ENCODE measurements at regions not wholly inside any gene's neighbourhood (a gene's known extent, or its start where the extent isn't known, plus 50 kb on each side); places are given as distances from the start of the nearest gene placed in this dataset.

DNA sequence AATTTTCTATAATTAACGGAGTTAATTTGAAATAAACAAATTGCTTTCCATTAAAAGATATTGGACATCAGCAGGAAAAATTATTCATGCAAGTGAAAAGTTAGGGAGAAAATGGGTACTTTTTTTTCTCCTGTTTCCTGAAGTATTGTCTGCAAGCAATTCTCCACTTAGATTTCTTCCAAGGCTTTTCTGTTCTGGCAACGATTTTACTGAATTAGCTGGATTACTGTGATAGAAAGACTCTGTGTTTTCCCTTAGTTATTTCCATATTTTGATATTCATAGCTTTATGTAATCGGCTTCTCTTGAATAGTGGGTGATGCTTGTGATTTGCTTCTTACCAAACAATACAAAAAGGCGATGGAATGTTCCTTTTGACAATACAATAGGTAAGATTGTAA is 1333.9 kb downstream of the AMY1C start:
- FAIRE-seq (no peak), DNase-seq (ENCODE audit: low read depth, low spot score) (no peak), ATAC-seq (no peak)
- Histone ChIP-seq H3K9me3 (replicated peaks; ENCODE audit: control insufficient read depth, insufficient read depth, low read length) (no peaks in the 10 kb centered on the region), H3K27me3 (replicated peaks in 1 of 2; ENCODE audit: control insufficient read depth in 2 of 2, insufficient read depth in 2 of 2, low read length in 1 of 2) (no peaks in the 10 kb centered on the region), H3K4me1 (ENCODE audit: control insufficient read depth, insufficient read depth, low read length) (no peaks in the 10 kb centered on the region), H3K27ac (ENCODE audit: control insufficient read depth, insufficient read depth) (no peak overlapping the region), H3K4me3 (no peak overlapping the region), H4K20me1 (ENCODE audit: control insufficient read depth, insufficient read depth) (no peaks in the 10 kb centered on the region), H2AFZ (ENCODE audit: control insufficient read depth, low read depth, low read length) (no peak overlapping the region), H3K36me3 (ENCODE audit: control insufficient read depth in 2 of 2, insufficient read depth in 2 of 2, low read length in 1 of 2) (no peaks in the 10 kb centered on the region), H3K9ac (ENCODE audit: control insufficient read depth, insufficient read depth, low read length) (no peak overlapping the region), H3K79me2 (ENCODE audit: control insufficient read depth, insufficient read depth, low read length) (no peaks in the 10 kb centered on the region), H3K4me2 (ENCODE audit: control insufficient read depth, insufficient read depth) (no peak overlapping the region)
- in situ Hi-C loops (cut with MboI) (no loop called here), intact Hi-C loops (cut with micrococcal nuclease; ENCODE audit: unreplicated experiment) (no loop called here)
- BruUV-seq (replicated peaks) = no TSS peak
- CTCF ChIA-PET = no interaction called here
- RAD21 ChIA-PET (ENCODE audit: unreplicated experiment) = no interaction called here
- 15% methylated on average over 4 of the region's 4 CpGs for WGBS (ENCODE audit: insufficient coverage, insufficient replicate concordance, low lambda C conversion rate, missing lambda C conversion rate)
- POLR2A ChIA-PET = no interaction called here
- SMC1A ChIA-PET (ENCODE audit: uncharacterized antibody, unreplicated experiment) = interaction anchor here (0.9 kb wide), 1 partner anchor 51 kb away, joined by 3 read pairs; no protein-coding TSS in a partner anchor
- TF ChIP-seq, protein P1, sequence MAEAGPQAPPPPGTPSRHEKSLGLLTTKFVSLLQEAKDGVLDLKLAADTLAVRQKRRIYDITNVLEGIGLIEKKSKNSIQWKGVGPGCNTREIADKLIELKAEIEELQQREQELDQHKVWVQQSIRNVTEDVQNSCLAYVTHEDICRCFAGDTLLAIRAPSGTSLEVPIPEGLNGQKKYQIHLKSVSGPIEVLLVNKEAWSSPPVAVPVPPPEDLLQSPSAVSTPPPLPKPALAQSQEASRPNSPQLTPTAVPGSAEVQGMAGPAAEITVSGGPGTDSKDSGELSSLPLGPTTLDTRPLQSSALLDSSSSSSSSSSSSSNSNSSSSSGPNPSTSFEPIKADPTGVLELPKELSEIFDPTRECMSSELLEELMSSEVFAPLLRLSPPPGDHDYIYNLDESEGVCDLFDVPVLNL (IDR thresholded peaks at IDR 0.05; ENCODE audit: low read depth, low read length) = no peak
- TF ChIP-seq SREBF1 (IDR thresholded peaks at IDR 0.05; ENCODE audit: low read length) (no peak), ESRRA (IDR thresholded peaks at IDR 0.05; ENCODE audit: low read length) (no peak), PAX5 (IDR thresholded peaks at IDR 0.05; ENCODE audit: borderline replicate concordance, low read depth, low read length) (no peak), ASH2L (IDR thresholded peaks at IDR 0.05; ENCODE audit: borderline replicate concordance, low read depth) (no peak), PML (IDR thresholded peaks at IDR 0.05; ENCODE audit: low read length) (no peak), NFYA (IDR thresholded peaks at IDR 0.05; ENCODE audit: borderline replicate concordance, low read depth, low read length) (no peak), MEF2A (IDR thresholded peaks at IDR 0.05; ENCODE audit: insufficient read depth, low read depth, low read length) (no peak), NR2C2 (IDR thresholded peaks at IDR 0.05; ENCODE audit: borderline replicate concordance, control insufficient read depth, insufficient read length, low read depth) (no peak), HDGF (IDR thresholded peaks at IDR 0.05) (no peak), MTA3 (IDR thresholded peaks at IDR 0.05; ENCODE audit: borderline replicate concordance, low read length) (no peak)
- TF ChIP-seq, protein P2, sequence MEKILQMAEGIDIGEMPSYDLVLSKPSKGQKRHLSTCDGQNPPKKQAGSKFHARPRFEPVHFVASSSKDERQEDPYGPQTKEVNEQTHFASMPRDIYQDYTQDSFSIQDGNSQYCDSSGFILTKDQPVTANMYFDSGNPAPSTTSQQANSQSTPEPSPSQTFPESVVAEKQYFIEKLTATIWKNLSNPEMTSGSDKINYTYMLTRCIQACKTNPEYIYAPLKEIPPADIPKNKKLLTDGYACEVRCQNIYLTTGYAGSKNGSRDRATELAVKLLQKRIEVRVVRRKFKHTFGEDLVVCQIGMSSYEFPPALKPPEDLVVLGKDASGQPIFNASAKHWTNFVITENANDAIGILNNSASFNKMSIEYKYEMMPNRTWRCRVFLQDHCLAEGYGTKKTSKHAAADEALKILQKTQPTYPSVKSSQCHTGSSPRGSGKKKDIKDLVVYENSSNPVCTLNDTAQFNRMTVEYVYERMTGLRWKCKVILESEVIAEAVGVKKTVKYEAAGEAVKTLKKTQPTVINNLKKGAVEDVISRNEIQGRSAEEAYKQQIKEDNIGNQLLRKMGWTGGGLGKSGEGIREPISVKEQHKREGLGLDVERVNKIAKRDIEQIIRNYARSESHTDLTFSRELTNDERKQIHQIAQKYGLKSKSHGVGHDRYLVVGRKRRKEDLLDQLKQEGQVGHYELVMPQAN (conservative IDR thresholded peaks at IDR 0.05) = no peak
- TF ChIP-seq, protein P3, sequence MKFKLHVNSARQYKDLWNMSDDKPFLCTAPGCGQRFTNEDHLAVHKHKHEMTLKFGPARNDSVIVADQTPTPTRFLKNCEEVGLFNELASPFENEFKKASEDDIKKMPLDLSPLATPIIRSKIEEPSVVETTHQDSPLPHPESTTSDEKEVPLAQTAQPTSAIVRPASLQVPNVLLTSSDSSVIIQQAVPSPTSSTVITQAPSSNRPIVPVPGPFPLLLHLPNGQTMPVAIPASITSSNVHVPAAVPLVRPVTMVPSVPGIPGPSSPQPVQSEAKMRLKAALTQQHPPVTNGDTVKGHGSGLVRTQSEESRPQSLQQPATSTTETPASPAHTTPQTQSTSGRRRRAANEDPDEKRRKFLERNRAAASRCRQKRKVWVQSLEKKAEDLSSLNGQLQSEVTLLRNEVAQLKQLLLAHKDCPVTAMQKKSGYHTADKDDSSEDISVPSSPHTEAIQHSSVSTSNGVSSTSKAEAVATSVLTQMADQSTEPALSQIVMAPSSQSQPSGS (IDR thresholded peaks at IDR 0.05; ENCODE audit: low read length) = no peak
- TF ChIP-seq, protein P4, sequence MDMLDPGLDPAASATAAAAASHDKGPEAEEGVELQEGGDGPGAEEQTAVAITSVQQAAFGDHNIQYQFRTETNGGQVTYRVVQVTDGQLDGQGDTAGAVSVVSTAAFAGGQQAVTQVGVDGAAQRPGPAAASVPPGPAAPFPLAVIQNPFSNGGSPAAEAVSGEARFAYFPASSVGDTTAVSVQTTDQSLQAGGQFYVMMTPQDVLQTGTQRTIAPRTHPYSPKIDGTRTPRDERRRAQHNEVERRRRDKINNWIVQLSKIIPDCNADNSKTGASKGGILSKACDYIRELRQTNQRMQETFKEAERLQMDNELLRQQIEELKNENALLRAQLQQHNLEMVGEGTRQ (IDR thresholded peaks at IDR 0.05; ENCODE audit: borderline replicate concordance, low read depth, low read length) = no peak
- TF ChIP-seq, protein P5, sequence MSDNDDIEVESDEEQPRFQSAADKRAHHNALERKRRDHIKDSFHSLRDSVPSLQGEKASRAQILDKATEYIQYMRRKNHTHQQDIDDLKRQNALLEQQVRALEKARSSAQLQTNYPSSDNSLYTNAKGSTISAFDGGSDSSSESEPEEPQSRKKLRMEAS (IDR thresholded peaks at IDR 0.05; ENCODE audit: low read depth, low read length) = no peak

Measured in GM12878 (cell line).